Panc1 (cell line): ENCODE measurements at regions not wholly inside any gene's neighbourhood (a gene's known extent, or its start where the extent isn't known, plus 50 kb on each side); places are given as distances from the start of the nearest gene placed in this dataset.
"Not testable (repeated sequence)": the region's sequence is repeated elsewhere in the genome, so short reads cannot be mapped to it uniquely, and the experiment has no call there.

Experiments used
- ATAC-seq: fragments of 200-7000 bp; cut with Tn5 transposase; 2 replicates; pipeline ENCODE4 v1.9.1; 2020; ENCODE audit warnings: mild to moderate bottlenecking, moderate library complexity
- BruUV-seq: library from RNA; stranded (reverse); fragments of 400-500 nt; replicated peaks from 2 replicates; lab custom pipeline; 2021; lab: Mats Ljungman, UMichigan
- CTCF ChIA-PET: fragments of 300-600 bp; sonication (Branson Sonifier 250); formaldehyde crosslinking; loops from one replicate; lab custom pipeline; 2022; ENCODE audit warnings: antibody characterized with exemption; lab: Charles Lee
- POLR2A ChIA-PET: fragments of 300-600 bp; sonication (Branson Sonifier 250); formaldehyde crosslinking; loops from one replicate; lab custom pipeline; 2022; ENCODE audit warnings: antibody characterized with exemption; lab: Charles Lee
- DNase-seq: peaks from one replicate; pipeline ENCODE4 v3.0.0-alpha.2; 2010; ENCODE audit warnings: low read depth, low spot score
- H3K27ac ChIP-seq: 2 replicates; pipeline ENCODE4 v1.5.1; 2011; ENCODE audit warnings: mild to moderate bottlenecking, low read length, inconsistent platforms
- H3K27me3 ChIP-seq: fragments of 200-500 bp; sonication (Bioruptor generic); 2 replicates; pipeline ENCODE4 v1.6.0; 2014; ENCODE audit warnings: low read length, inconsistent platforms; ENCODE audit not compliant: control insufficient read depth, insufficient read depth
- H3K36me3 ChIP-seq: fragments of 200-500 bp; sonication (Bioruptor generic); 2 replicates; pipeline ENCODE4 v1.5.1; 2014; ENCODE audit warnings: inconsistent platforms, mild to moderate bottlenecking, low read length, moderate library complexity; ENCODE audit not compliant: control insufficient read depth, insufficient read depth
- H3K4me1 ChIP-seq: 2 replicates; pipeline ENCODE4 v1.5.1; 2011; ENCODE audit warnings: inconsistent platforms, mild to moderate bottlenecking, low read length, moderate library complexity; ENCODE audit not compliant: control insufficient read depth, insufficient read depth
- H3K4me3 ChIP-seq, 2 experiments: 2 replicates each; pipeline ENCODE4 v1.5.1; 2011 to 2012; ENCODE audit warnings: low read depth in 2 of 2, low read length in 2 of 2, mild to moderate bottlenecking in 2 of 2, inconsistent platforms in 1 of 2, moderate library complexity in 1 of 2
- H3K9me3 ChIP-seq: fragments of 200-500 bp; sonication (Bioruptor generic); 2 replicates; pipeline ENCODE4 v1.5.1; 2014; ENCODE audit warnings: low read depth, mild to moderate bottlenecking, inconsistent platforms, low read length, moderate library complexity; ENCODE audit not compliant: control insufficient read depth, insufficient read depth
- CTCF ChIP-seq: fragments of 450-650 bp; IDR thresholded peaks from 2 replicates; pipeline ENCODE4 v1.5.1; 2017; ENCODE audit warnings: mild to moderate bottlenecking
- POLR2AphosphoS5 ChIP-seq: IDR thresholded peaks from 2 replicates; pipeline ENCODE4 v1.6.1; 2012; ENCODE audit warnings: mild to moderate bottlenecking, low read depth, low read length, moderate library complexity
- REST ChIP-seq, 2 experiments: IDR thresholded peaks; 2 replicates each; pipeline ENCODE4 v1.6.1; 2011 to 2012; ENCODE audit warnings: low read depth in 2 of 2, control low read depth in 1 of 2, low read length in 1 of 2, mild to moderate bottlenecking in 1 of 2, moderate library complexity in 1 of 2; ENCODE audit not compliant: insufficient read depth in 1 of 2
- SIN3A ChIP-seq: IDR thresholded peaks from 2 replicates; pipeline ENCODE4 v1.6.1; 2012; ENCODE audit warnings: low read depth, mild to moderate bottlenecking, low read length, moderate library complexity, borderline replicate concordance; ENCODE audit not compliant: insufficient read depth
- TCF7L2 ChIP-seq: IDR thresholded peaks from 2 replicates; pipeline ENCODE4 v1.6.1; 2011; ENCODE audit warnings: mild to moderate bottlenecking, low read depth, low read length, inconsistent platforms
- in situ Hi-C: cut with HindIII; loops from 2 replicates; pipeline ENCODE4 v1.10.0; 2016; ENCODE audit warnings: low sequenced_read_pairs, low pct_unique_long_range_greater_than_20kb
- intact Hi-C: fragments of 100-400 bp; cut with micrococcal nuclease; formaldehyde crosslinking; loops from one replicate; pipeline ENCODE4 v1.10.0; 2022; ENCODE audit not compliant: unreplicated experiment

DNA sequence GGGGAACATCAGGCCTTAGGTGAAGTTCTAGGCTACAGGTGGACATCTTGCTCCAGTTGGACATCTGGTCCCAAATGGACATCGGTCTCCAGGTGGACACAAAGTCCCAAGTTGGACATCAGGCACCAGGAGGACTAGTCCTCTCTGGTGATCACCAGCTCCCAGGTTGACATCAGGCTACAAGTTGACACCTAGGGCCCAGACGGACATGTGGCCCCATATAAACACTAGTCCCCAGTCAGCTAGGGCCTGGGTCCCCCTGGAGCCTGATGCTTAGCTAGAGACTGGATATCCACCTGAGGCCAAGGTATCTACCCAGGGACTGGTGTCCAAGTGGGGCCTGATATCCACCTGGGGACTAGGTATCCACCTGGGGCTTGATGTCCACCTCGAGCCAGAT, 75.8 kb upstream of the ZNF337 start:
- H3K4me3 ChIP-seq, BruUV-seq, H3K27ac ChIP-seq, intact Hi-C loops, H3K36me3 ChIP-seq, POLR2A ChIA-PET, H3K4me1 ChIP-seq, in situ Hi-C loops, DNase-seq, H3K9me3 ChIP-seq, H3K27me3 ChIP-seq, ATAC-seq, CTCF ChIA-PET: not testable (repeated sequence)

GRCh38 chr20:25771818-25772217, 75.2 kb upstream of the ZNF337 start:
- H3K4me3 ChIP-seq, CTCF ChIA-PET, H3K27ac ChIP-seq, H3K27me3 ChIP-seq, H3K9me3 ChIP-seq, BruUV-seq, H3K4me1 ChIP-seq, in situ Hi-C loops, DNase-seq, intact Hi-C loops, ATAC-seq, POLR2A ChIA-PET, H3K36me3 ChIP-seq: not testable (repeated sequence)

GRCh38 chr20:25761596-25761995, 64.9 kb upstream of the ZNF337 start:
- H3K9me3 ChIP-seq = no peaks in the 10 kb centered on the region
- no peaks in the 10 kb centered on the region for H3K27me3 ChIP-seq
- no peak for TF ChIP-seq TCF7L2
- no peak for TF ChIP-seq SIN3A
- TF ChIP-seq POLR2AphosphoS5 = no peak
- TF ChIP-seq CTCF = no peak
- TF ChIP-seq REST (IDR thresholded peaks at IDR 0.05; ENCODE audit: insufficient read depth in 1 of 2, low read depth in 2 of 2, low read length in 1 of 2) = no peak
- DNase-seq = no peak
- intact Hi-C loops (no loop called here), in situ Hi-C loops (no loop called here)
- H3K27ac ChIP-seq = no peak overlapping the region
- no peak overlapping the region for H3K4me3 ChIP-seq
- no peaks in the 10 kb centered on the region for H3K4me1 ChIP-seq
- H3K36me3 ChIP-seq = no peaks in the 10 kb centered on the region
- no peak for ATAC-seq
- no TSS peak for BruUV-seq
- ChIA-PET POLR2A (no interaction called here), CTCF (no interaction called here)

DNA sequence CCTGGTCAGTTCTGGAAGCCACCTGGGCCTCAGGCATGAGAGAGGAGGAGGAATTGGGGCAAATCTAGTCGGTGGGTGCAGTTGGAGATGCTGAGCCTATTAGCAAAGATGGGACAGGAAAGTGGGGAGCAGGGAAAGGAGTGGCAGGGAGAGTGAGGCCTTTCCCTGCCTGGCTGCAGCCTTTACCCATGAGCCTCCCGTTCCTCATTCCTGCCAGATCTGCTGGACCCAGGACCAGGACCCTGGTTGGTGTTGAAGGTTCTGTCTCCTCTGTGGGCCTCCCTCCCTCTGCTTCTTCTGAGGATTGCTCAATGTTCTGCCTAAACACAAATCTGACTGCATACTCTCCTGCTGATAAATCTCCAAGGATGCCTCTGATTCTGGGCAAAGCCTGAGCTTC, 64.4 kb upstream of the ZNF337 start:
- H3K27me3 ChIP-seq, intact Hi-C loops, ATAC-seq, BruUV-seq, CTCF ChIA-PET, H3K4me1 ChIP-seq, H3K36me3 ChIP-seq, POLR2A ChIA-PET, H3K4me3 ChIP-seq, in situ Hi-C loops, DNase-seq, H3K27ac ChIP-seq, H3K9me3 ChIP-seq: not testable (repeated sequence)
